Transverse colon (tissue), 4 donors: ENCODE measurements at regions not wholly inside any gene's neighbourhood (a gene's known extent, or its start where the extent isn't known, plus 50 kb on each side); places are given as distances from the start of the nearest gene placed in this dataset.

Source experiments
- DNase-seq: peaks from one replicate; pipeline ENCODE4 v3.0.0-alpha.2; 2019
- H3K27ac ChIP-seq, 4 donors: fragments of 200-600 bp; sonication (generic); 2 replicates each; pipeline ENCODE4 v1.5.1; 2016 to 2018; ENCODE audit warnings: inconsistent platforms in 4 of 4
- H3K27me3 ChIP-seq: fragments of 200-600 bp; sonication (generic); 2 replicates; pipeline ENCODE4 v1.5.1; 2017; ENCODE audit warnings: inconsistent platforms
- H3K36me3 ChIP-seq, 4 donors: fragments of 200-600 bp; sonication (generic); 2 replicates each; pipeline ENCODE4 v1.5.1; 2017 to 2019; ENCODE audit warnings: inconsistent platforms in 4 of 4
- H3K4me1 ChIP-seq, 4 donors: fragments of 200-600 bp; sonication (generic); 2 replicates each; pipeline ENCODE4 v1.5.1; 2017 to 2020; ENCODE audit warnings: inconsistent platforms in 4 of 4
- H3K4me3 ChIP-seq, 4 donors: fragments of 200-600 bp; sonication (generic); 1 replicate in 1 of 4; 2 replicates in 3 of 4; pipeline versions ENCODE4 v1.5.1 to v1.6.1; 2017 to 2019; ENCODE audit warnings: inconsistent platforms in 4 of 4
- H3K9me3 ChIP-seq, 2 donors: fragments of 200-600 bp; sonication (generic); 2 replicates each; pipeline ENCODE4 v1.5.1; 2017 to 2019; ENCODE audit warnings: inconsistent platforms in 2 of 2
- CTCF ChIP-seq, 5 experiments: fragments of 200-600 bp in 3 of 5; fragments of 450-650 bp in 2 of 5; sonication (generic) in 3 of 5; IDR thresholded peaks; 1 replicate in 2 of 5; 2 replicates in 3 of 5; pipeline ENCODE4 v1.5.1; 2016 to 2017; ENCODE audit warnings: antibody characterized with exemption in 5 of 5, inconsistent platforms in 3 of 5, mild to moderate bottlenecking in 2 of 5, moderate library complexity in 1 of 5
- EP300 ChIP-seq: sonication (generic); formaldehyde crosslinking; IDR thresholded peaks from one replicate; pipeline ENCODE4 v1.6.1; 2017; ENCODE audit warnings: antibody characterized with exemption, low read depth
- POLR2A ChIP-seq: fragments of 450-650 bp; IDR thresholded peaks from one replicate; pipeline ENCODE4 v1.6.1; 2016; ENCODE audit warnings: antibody characterized with exemption, mild to moderate bottlenecking, moderate library complexity
- POLR2AphosphoS5 ChIP-seq, 3 donors: sonication (generic); formaldehyde crosslinking; IDR thresholded peaks; one replicate each; pipeline ENCODE4 v1.6.1; 2016; ENCODE audit warnings: antibody characterized with exemption in 3 of 3
- WGBS, 2 donors: methylation state at CpG; one replicate each; pipeline ENCODE4 v1.1.5; 2018; ENCODE audit warnings: low coverage in 1 of 2; 5-methylcytosine and 5-hydroxymethylcytosine counted together
- in situ Hi-C, 4 donors: fragments of 200-750 bp; cut with MboI; loops; one replicate each; pipeline versions ENCODE4 v1.15.0 to v1.15.1; 2017; ENCODE audit warnings: low sequenced_read_pairs in 3 of 4, low pct_ligation_motif_present in 1 of 4, low pct_unique_long_range_greater_than_20kb in 1 of 4
- intact Hi-C: fragments of 100-400 bp; cut with DNase I; formaldehyde crosslinking; loops from one replicate; pipeline ENCODE4 v1.15.1; 2023; ENCODE audit warnings: low total_unique reads

GRCh38 chr4:175238827-175239517 is 320.8 kb downstream of the ADAM29 start:
- no peaks in the 10 kb centered on the region for H3K9me3 ChIP-seq
- intact Hi-C loops, result no loop called here
- H3K27ac ChIP-seq, result no peak overlapping the region
- H3K4me3 ChIP-seq, result no peak overlapping the region
- no peaks in the 10 kb centered on the region for H3K36me3 ChIP-seq
- H3K4me1 ChIP-seq, result no peaks in the 10 kb centered on the region
- DNase-seq, result no peak
- no peaks in the 10 kb centered on the region for H3K27me3 ChIP-seq
- in situ Hi-C loops, result no loop called here
- TF ChIP-seq CTCF (IDR thresholded peaks at IDR 0.05) (no peak), POLR2A (no peak), POLR2AphosphoS5 (IDR thresholded peaks at IDR 0.05) (no peak), EP300 (no peak)
- WGBS, 2 donors, result 47 to 66% methylated on average over 2 of the region's 2 CpGs

GRCh38 chr4:175246941-175247340 is 328.8 kb downstream of the ADAM29 start:
- H3K27me3 ChIP-seq, result no peaks in the 10 kb centered on the region
- no peak for DNase-seq

GRCh38 chr4:175252642-175253041 is 334.5 kb downstream of the ADAM29 start:
- intact Hi-C loops (no loop called here), in situ Hi-C loops (no loop called here)
- Histone ChIP-seq H3K9me3 (no peaks in the 10 kb centered on the region), H3K4me1 (no peaks in the 10 kb centered on the region), H3K27ac (no peak overlapping the region), H3K27me3 (no peaks in the 10 kb centered on the region), H3K36me3 (no peaks in the 10 kb centered on the region), H3K4me3 (no peak overlapping the region)
- TF ChIP-seq POLR2AphosphoS5 (IDR thresholded peaks at IDR 0.05), result no peak
- no peak for TF ChIP-seq CTCF (IDR thresholded peaks at IDR 0.05)
- TF ChIP-seq EP300, result no peak
- no peak for TF ChIP-seq POLR2A
- no peak for DNase-seq
- 88 to 100% methylated on average over 1 to 5 of the region's 5 CpGs for WGBS, 2 donors

More at GRCh38 chr4:175246941-175247340, 328.8 kb downstream of the ADAM29 start:
- Histone ChIP-seq H3K9me3 (no peaks in the 10 kb centered on the region), H3K4me1 (no peaks in the 10 kb centered on the region), H3K4me3 (no peak overlapping the region), H3K36me3 (no peaks in the 10 kb centered on the region), H3K27ac (no peak overlapping the region)
- 70 to 84% methylated on average over 3 of the region's 3 CpGs for WGBS, 2 donors
- no peak for TF ChIP-seq POLR2AphosphoS5 (IDR thresholded peaks at IDR 0.05)
- no peak for TF ChIP-seq POLR2A
- TF ChIP-seq EP300, result no peak
- TF ChIP-seq CTCF (IDR thresholded peaks at IDR 0.05), result no peak
- in situ Hi-C loops, result no loop called here
- intact Hi-C loops, result no loop called here

- 63 to 76% methylated on average over 2 to 8 of the region's 8 CpGs for WGBS, 2 donors
- H3K4me3 ChIP-seq, result no peak overlapping the region
- H3K4me1 ChIP-seq, result no peaks in the 10 kb centered on the region
- in situ Hi-C loops, result no loop called here
- no peaks in the 10 kb centered on the region for H3K9me3 ChIP-seq
- H3K27me3 ChIP-seq, result no peaks in the 10 kb centered on the region
- TF ChIP-seq POLR2A, result no peak
- no peak for TF ChIP-seq EP300
- TF ChIP-seq POLR2AphosphoS5 (IDR thresholded peaks at IDR 0.05), result no peak
- TF ChIP-seq CTCF (IDR thresholded peaks at IDR 0.05), result no peak
- no peak overlapping the region for H3K27ac ChIP-seq
- no peak for DNase-seq
- intact Hi-C loops, result no loop called here
- no peaks in the 10 kb centered on the region for H3K36me3 ChIP-seq
These were observed 335.2 kb downstream of the ADAM29 start for GRCh38 chr4:175253184-175253902.
